ENCODE measurements at regions not wholly inside any gene's neighbourhood (a gene's known extent, or its start where the extent isn't known, plus 50 kb on each side); places are given as distances from the start of the nearest gene placed in this dataset.
"Not testable (repeated sequence)": the region's sequence is repeated elsewhere in the genome, so short reads cannot be mapped to it uniquely, and the experiment has no call there.

GRCh38 chr13:70994191-70994590 lies 872.8 kb downstream of the DACH1 start:
- no peak for DNase-seq (ENCODE audit: low spot score)

GRCh38 chr13:70987043-70987442 lies 878.8 kb upstream of the KLHL1 start:
- DNase-seq (ENCODE audit: low spot score): no peak

- no peak for DNase-seq (ENCODE audit: low spot score)
Measured at GRCh38 chr13:70985371-70985770, 877.1 kb upstream of the KLHL1 start.

GRCh38 chr13:70981219-70981618 lies 873.0 kb upstream of the KLHL1 start:
- DNase-seq (ENCODE audit: low spot score): not testable (repeated sequence)

GRCh38 chr13:70969321-70969720 lies 861.1 kb upstream of the KLHL1 start:
- no peak for DNase-seq (ENCODE audit: low spot score)

GRCh38 chr13:70967564-70967963 lies 859.3 kb upstream of the KLHL1 start:
- no peak for DNase-seq (ENCODE audit: low spot score)

- DNase-seq (ENCODE audit: low spot score): no peak
Measured at GRCh38 chr13:70964874-70965273, 856.6 kb upstream of the KLHL1 start.

- peak; percentile 13 for DNase-seq (ENCODE audit: low spot score)
Measured at GRCh38 chr13:70964124-70964523, 855.9 kb upstream of the KLHL1 start.

GRCh38 chr13:70960841-70961443 lies 852.7 kb upstream of the KLHL1 start:
- no peak for DNase-seq (ENCODE audit: low spot score)

GRCh38 chr13:70959035-70959775 lies 851.0 kb upstream of the KLHL1 start:
- DNase-seq (ENCODE audit: low spot score): no peak

- DNase-seq (ENCODE audit: low spot score): no peak
Measured at GRCh38 chr13:70955887-70956286, 847.6 kb upstream of the KLHL1 start.

- no peak for DNase-seq (ENCODE audit: low spot score)
Measured at GRCh38 chr13:70950664-70951063, 842.4 kb upstream of the KLHL1 start.

GRCh38 chr13:70945506-70945905 lies 837.3 kb upstream of the KLHL1 start:
- DNase-seq (ENCODE audit: low spot score): no peak

- no peak for DNase-seq (ENCODE audit: low spot score)
Measured at GRCh38 chr13:70941454-70941853, 833.2 kb upstream of the KLHL1 start.

- DNase-seq (ENCODE audit: low spot score): no peak
Measured at GRCh38 chr13:70938462-70938861, 830.2 kb upstream of the KLHL1 start.

GRCh38 chr13:70932511-70932910 lies 824.3 kb upstream of the KLHL1 start:
- no peak for DNase-seq (ENCODE audit: low spot score)

- DNase-seq (ENCODE audit: low spot score): no peak
Measured at GRCh38 chr13:70923863-70924752, 815.9 kb upstream of the KLHL1 start.

- DNase-seq (ENCODE audit: low spot score): no peak
Measured at GRCh38 chr13:70911286-70911685, 803.0 kb upstream of the KLHL1 start.

GRCh38 chr13:70908795-70909194 lies 800.5 kb upstream of the KLHL1 start:
- DNase-seq (ENCODE audit: low spot score): no peak

- DNase-seq (ENCODE audit: low spot score): no peak
Measured at GRCh38 chr13:70905035-70905434, 796.8 kb upstream of the KLHL1 start.

GRCh38 chr13:70896136-70896535 lies 787.9 kb upstream of the KLHL1 start:
- DNase-seq (ENCODE audit: low spot score): no peak

- no peak for DNase-seq (ENCODE audit: low spot score)
Measured at GRCh38 chr13:70895599-70895998, 787.3 kb upstream of the KLHL1 start.

GRCh38 chr13:70894258-70894657 lies 786.0 kb upstream of the KLHL1 start:
- no peak for DNase-seq (ENCODE audit: low spot score)
